GM21381 (cell line): ENCODE measurements at regions not wholly inside any gene's neighbourhood (a gene's known extent, or its start where the extent isn't known, plus 50 kb on each side); places are given as distances from the start of the nearest gene placed in this dataset.
A peak's percentile ranks its signal among the peaks of the same experiment; 100 is the strongest.

Experiments
- ATAC-seq: cut with Tn5 transposase; IDR thresholded peaks from one replicate; pipeline ENCODE4 v1.9.1; 2021; ENCODE audit warnings: mild to moderate bottlenecking, moderate library complexity; ENCODE audit not compliant: unreplicated experiment

DNA sequence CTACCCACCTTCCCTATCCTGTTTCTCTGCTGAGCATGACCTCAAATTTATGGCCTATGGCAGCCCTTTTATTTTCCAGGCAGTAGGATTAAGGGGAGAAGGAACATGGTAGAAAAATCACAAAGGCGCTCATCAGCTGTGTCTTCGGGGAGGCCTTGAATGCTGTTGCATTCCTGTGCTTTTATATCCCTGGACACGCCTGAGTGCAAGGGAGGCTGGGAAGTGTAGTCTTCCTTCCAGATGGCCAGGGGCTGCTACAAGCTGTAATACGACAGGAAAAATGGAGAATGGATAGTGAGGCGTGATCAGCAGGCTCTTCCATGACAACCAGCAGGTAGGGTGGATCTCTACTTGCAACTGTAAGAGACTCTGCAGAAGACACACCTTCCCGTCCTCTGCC is 210.9 kb upstream of the GGTLC1 start:
- ATAC-seq: no peak

DNA sequence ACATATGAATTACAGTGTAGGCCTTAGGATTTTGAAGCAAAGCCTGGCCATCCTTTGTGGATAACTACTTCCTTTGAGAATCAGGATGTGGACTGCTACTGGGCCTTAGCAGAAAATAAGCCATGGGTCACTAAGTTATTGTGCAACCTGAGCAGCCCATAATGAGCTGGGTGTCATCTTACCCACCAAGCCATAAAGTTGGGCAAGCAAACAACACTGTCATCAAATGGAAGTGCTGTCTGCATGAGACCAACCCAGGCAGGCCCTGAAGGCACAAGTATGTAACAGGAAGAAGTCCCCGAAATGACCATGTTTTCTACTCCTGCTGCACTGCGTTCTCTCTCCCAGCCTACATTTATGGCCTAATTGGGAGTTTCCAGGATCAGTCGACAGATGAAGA is 205.6 kb upstream of the GGTLC1 start:
- no peak for ATAC-seq

DNA sequence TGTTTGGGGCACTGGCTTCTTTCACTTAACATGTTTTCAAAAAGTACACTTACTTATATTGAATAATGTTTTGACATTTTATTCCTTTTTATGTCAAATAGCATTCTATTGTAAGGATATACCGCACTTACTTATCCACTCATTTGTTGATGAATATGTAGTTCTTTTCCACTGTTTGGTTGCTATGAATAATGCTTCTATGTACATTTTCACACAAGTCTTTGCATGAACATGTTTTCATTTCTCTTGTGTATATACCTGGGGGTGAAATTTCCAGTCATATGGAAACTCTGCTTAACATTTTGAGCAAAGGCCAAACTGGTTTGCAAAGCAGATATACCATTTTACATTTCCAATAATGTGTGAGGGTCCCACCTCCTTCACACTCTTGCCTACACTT is 202.3 kb upstream of the GGTLC1 start:
- no peak for ATAC-seq

DNA sequence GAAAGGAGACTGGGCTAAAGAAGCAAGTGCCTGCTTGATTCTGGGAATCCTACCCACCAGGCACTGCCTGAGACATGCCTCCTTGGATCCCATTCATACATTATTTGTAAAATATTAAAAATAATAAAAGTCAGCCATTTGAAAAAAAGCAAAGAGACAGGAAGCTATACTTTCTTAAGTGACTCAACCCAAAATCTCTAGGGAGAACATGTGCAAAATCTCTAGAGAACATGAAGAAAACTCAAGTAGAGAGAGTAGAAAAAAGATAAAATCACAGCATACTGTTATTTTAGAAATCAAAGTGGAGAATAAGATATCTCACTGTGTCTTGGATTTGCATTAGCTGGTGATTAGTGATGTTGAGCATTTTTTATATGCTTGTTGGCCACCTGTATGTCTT is 197.2 kb upstream of the GGTLC1 start:
- ATAC-seq: no peak

DNA sequence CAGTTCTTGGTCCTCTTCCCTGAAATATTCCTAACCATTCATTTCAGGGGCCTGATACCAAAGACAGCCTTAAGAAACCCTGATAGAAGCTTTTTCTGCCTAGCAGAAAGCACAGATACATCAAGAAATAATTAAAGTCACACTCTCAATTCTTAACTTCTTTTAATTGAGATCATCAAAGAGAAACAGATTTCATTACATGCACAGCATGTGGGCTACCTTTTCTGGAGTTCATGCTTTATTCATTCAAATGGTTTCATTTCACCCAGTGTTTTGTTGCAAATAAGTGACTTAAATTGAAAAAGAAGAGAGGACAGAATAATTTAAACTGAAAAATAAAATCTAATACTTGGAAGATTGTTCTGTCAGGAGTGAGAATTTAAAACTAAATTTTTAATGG is 192.6 kb upstream of the GGTLC1 start:
- no peak for ATAC-seq

DNA sequence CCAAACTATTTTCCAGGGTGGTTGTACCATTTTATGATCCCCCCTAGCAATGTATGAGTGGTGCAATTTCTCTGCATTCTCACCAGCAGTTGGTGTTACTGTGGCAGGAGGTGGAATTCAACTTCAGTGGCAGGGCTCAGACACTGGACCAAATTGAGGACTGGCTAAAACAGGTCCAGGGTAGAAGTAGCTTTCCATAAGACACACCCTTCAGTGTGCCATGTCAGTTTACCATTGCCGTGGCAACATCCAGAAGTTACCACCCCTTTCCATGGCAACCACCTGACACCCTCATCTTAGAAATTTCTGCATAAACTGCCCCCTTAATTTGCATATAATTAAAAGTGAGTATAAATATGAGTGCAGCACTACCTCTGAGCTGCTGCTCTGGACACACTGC is 180.7 kb upstream of the GGTLC1 start:
- ATAC-seq: no peak

DNA sequence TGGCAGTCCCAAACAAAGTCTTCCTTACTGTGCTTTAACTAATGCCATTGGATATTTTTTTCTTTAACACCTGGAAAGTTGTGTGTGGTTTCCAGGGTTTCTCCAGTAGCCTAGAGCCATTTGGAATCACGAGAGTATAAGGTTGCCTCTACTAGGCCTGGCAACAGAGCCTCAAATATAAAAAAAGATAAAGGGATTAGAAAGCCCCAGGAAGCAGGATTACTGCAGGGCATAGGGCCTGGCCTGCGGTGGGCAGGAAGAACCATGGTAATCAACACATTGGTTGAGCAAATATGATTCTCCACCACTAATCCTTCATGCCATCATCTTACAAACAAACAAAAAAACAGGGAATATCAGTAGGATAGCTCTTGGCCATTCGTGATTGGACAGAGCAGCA is 177.8 kb upstream of the GGTLC1 start:
- ATAC-seq: no peak

DNA sequence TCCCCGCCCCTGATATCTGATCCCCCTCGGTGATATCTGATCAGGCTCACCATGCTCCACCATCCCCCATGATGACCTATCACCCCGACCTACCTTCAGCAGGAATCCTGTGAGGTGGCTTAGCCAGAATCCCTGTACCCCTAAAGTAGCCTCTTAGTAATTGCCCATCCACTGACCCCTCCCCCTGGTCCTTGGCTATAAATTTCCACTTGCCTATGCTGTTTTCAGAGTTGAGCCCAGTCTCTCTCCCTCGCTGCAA is 177.5 kb upstream of the GGTLC1 start:
- no peak for ATAC-seq

DNA sequence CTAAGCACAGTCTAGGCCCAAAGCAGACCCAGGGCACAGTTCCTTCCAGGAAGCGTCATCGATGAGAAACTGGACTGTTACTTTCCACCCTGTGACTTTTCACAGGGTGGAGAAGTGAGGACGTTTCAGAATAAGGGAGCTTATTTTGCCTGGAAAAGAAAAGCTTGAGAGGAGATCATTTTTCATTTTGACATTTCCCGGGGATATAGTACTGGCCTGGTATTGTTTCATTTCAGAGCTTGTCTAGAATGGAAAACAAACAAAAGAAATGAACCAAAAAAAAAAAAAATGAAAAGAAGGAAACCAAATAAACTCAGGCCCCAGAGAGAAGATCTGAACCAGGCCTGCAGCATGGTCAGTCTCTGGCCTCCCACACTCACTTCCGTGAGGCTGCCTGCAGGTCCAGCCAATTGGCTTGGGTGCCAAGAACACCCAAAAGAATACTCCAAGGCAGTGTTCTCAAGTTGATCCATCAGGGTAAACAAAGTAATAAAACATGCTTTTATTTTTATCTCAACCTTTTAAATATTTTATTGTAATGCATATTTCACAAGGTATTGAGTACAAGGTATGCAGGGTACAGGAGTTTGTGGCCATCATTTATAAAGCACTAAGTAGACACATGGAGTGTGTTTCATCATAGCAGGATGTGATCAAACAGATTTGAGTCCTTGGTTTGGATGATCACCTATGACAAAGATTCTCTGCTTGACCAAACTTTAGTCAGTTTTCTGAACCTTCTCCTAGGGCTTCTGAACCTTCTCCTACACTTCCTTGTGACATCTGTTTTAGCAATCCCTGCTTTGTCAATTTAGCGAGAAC is 176.9 kb upstream of the GGTLC1 start:
- ATAC-seq: no peak

DNA sequence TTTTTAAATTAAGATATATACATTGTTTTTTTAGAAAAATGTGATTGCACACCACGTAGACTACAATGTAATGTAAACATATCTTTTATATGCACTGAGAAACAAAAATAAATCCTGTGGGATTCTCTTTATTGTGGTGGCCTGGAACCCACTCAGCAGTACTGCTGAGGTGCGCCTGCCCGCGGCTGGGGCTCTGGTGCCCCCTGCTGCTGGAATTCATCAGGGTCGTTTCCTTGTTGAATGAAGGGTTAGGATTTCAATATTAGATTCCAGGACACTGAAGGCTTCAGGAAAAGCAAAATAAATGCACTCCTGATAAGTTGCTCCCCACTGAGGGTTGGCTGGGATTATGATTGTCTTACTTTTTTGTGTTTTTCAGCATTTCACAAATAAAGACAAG is 175.8 kb upstream of the GGTLC1 start:
- no peak for ATAC-seq

DNA sequence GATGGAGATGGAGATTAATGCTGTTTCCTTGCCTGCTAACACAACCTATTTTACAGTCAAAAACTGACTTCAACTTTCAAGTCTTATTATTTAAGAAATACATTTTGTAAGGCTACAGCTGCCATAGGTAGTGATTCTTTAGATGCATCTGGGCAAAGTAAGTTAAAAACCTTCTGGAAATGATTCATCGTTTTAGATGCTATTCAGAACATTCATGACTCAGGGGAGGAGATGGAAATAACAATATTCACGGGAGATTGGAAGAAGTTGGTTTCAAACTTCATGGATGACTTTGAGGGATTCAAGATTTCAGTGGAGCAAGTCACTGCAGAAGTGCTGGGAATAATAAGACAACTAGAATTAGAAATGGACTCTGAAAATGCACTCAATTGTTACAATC is 174.9 kb upstream of the GGTLC1 start:
- ATAC-seq: no peak

DNA sequence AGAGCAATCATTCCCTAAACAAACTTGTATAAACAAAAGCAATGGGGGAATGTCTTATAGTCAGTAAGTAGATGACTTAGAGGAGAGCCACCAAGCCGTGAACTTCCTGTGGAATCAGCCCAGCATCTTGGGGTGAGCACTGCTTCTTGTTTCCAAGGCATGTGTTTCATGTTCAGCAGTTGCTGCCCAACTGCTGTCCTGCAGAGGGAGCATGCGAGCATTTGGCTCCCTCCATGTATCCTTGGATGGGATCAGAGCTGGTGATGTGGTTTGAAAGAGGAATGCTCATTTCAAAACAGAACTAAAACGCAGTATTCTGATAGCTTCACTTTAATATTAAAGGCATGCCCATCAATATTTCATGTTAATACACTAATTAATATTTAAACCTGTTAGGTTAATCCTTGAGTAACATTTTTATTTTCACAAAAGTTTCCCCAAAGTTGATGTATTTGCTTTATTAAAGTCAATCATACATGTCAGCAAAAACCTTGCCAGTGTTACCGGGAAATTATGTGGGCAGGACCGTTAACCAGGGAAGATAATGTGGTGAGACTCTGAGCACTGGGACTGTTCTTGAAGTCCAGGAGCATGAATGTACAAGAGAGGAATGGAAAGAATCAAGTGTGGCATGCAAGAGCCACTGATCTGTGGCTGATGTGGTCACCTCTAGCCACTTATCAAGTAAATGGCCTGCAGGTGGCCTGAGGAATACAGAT is 172.1 kb upstream of the GGTLC1 start:
- ATAC-seq: no peak

DNA sequence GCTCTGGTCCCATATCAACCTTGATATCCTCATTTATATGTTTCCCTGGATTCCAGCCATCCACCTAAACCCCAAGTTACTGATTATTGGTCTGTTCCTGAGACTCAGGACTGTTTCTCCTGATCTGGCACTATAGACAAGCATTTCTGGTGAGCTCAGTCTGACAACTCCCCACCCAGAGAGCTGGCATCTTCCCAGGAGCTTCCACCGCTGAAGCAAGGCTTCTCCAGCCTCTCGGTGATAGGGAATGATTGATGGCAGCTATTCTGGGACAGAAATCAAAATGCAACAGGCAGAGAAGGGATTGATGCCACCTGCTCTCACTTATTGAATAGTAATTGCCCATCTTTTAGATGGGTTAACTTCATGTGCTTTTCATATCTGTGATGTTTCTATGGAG is 169.7 kb upstream of the GGTLC1 start:
- no peak for ATAC-seq

DNA sequence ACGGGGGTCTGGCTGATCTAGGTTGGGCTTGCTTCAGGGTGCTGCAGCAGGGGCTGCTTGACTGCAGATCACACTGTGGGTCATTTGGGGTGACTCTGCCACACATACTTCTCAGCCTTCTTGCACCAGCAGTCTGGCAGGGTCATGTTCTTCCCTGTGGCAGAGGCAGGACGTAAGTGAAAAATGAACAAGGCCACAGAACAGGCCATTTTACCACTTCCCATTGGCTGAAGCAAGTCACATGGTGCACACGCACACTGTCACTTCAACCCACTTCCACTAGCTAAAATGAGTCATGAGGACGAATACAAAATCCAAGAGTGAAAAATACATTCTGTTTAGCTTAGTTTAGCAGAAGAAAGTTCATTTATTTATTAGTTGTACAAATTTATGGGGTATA is 168.6 kb upstream of the GGTLC1 start:
- no peak for ATAC-seq

DNA sequence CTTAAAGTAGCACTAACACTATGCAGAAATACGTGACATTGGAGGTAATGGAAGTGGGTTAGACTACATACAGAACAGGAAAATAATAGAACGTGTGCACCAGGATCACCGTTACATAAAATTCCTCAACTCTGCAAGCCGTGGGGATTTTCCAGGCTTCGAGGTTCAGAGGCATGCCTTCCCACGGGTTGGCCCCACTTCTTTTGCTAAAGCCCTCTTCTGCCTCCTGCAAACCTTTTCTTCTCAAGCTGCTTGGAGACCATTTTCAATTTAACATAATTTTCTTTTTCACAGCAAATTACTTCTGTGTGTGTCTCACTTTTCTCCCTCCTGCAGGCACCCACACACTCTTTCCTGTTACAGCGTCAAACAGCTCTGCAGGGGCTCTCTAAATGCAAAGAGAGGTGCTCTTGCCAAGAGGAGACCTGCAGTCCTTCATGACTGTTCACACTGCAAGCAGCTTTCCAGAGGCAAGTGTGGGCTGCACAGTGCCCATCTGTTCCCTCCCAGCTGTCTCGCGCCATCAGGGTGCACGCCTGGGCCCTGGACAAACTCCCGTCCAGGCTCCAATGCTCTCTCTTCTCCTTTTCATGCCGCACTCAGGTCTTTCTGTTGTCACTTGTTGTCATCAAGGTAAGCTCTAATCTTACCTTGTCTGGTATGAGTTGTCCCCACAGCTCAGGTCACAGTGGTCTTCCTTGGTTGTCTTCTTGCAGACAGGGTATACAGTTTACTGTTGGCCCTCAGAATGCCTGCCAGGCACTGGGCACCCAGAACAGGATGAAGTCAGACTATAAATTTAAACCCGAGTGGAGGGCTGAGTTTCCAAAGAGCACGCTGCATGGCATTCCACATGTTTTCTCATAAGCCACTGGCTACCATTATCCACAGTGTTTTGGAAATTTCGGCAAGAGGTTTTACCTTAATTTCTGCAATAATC is 164.8 kb upstream of the GGTLC1 start:
- no peak for ATAC-seq

DNA sequence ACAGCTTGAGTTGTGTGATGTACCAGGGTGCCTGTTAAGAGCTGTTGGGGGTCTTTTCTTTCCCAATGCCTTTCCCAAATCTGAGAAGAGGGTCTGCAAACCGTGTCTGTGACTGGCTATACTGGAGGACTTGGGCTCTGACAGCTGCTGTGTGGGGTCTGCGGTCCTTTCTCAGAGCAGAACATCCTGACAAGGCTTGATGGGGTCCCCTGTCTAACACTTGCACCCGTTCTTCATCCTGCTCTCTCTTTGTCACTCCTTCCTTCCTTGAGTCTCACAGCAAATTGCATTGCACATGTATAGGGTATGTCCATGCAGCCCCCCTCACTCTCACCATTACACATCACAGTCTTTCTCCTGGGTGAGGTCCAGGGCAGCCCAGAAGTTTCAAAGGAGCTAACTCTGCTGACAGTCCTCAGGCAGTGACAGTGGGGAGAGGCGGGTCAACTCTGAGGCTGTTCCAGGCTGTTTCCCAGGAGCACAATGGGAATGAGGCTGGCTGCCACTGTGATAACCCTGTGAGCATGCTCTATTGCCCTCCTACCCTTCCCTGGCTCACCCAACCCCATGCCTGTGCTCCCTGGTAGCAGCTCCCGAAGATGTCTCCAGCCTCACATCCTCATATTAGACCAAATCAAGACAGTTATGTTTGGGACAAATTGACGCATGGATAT is 163.2 kb upstream of the GGTLC1 start:
- no peak for ATAC-seq

DNA sequence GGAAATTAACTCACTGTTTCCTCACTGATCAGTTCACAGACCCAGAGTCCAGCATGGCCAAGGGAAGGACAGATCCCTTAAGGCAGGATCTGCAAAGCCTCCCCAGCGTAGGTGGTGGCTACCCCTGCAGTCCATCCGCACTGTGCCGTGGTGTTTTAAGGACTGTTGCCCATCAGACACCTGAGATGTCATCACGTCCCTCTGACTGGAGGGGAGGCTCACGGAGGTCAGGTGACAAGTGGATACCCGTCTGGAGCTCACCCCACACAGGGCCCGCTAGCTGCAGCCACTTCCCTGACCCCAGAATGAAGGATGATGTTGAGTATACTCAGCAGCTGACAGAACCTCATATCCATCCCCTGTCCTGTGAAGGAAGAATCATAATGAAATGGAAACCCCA is 161.8 kb upstream of the GGTLC1 start:
- no peak for ATAC-seq

DNA sequence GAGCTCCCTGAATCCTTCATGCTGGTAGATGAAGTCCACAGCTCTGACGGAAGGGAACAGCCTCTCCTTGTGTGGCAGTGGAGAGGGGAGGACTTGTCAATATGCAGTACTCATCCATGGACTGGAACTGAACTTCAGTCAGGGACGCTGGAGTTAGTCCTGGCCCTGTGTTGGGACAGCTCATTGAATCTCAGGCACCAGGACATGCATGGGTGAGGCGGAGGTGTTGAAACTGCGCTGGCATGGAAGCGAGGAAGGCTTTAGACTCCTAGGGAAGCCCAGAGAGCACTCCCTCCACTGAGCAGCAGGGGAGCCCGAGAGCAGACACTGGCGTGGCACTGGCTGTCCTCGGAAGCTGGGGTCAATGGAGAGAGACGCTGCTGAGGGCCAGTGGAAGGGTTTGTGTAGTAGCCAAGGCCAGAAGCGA is 161.3 kb upstream of the GGTLC1 start:
- ATAC-seq: no peak

DNA sequence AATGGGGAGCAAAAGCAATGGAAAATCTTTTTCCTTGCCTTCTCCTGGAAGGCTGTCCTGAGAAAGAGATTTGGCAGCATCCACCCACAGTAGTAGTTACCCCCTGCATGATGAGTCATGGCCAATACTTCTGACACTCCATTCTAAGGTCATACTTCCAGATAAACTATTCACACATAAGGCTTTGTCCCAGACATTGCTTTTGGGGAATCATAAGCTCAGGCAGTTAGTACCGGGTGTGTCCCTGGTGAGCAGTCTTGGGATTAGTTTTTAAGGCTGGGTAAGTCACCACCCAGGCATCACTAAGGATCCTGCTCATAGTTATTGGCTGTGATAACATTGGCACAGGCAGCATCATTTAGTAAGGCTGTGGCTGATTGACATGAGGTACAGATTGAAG is 160.6 kb upstream of the GGTLC1 start:
- ATAC-seq: no peak

DNA sequence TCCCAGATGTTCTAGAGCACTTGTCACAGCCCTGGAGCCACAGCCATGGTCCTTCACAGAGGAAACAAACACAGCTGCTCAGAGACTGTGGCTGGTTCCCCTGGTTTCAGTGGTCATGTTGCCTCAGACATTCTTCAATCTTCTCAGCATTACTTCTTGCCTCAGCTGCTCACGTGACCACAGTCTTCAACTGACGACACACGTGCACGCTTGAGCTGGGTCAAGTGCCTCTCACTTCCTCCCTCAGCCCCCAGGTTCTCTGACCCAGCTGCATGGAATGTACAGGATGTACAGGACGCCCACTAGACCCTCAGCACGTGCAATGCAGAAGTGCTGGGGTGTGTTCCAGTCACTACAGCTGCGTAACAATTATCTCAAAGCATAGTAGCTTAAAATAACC is 159.8 kb upstream of the GGTLC1 start:
- peak; percentile 90 for ATAC-seq

DNA sequence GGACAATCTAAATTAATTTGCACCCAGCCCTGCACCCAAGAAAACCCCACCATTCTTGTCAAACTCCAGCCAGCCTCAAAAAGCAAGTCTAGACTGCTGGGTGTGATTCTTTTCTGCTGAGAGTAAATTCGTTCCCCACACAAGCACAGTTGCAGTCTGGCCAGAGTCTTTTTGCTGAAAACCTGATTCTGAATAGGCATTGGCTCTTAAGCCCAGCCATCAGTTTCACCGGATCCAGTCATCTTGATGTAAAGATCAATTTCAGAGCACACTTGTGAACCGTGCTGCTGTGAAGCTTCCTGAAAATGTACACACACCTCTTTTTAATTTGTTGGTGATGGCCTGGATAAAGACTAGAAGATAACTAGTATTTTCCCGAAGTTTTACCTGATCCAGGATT is 159.4 kb upstream of the GGTLC1 start:
- ATAC-seq: no peak
